ENCODE measurements at regions not wholly inside any gene's neighbourhood (a gene's known extent, or its start where the extent isn't known, plus 50 kb on each side); places are given as distances from the start of the nearest gene placed in this dataset.

DNA sequence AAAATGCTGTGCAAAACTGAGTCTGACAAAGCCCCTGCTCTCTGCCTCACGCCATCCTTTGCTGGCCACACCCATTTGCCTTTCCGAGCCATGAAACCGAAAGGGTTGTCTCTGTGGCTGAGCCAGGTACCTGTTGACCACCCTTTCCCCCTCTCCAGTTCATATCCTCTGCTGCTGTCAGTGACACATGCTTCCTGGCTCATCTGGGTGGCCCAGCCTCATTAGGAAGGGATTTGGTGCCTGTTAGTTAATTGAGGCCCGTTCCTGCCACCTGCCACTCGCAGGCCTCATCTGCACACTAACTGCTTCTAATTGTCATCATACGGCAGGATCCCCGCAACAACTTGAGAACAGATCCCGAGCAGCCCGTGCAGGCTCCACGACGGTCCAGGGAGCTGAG, 79.2 kb downstream of the OLIG1 start:
- TF ChIP-seq, protein P1, sequence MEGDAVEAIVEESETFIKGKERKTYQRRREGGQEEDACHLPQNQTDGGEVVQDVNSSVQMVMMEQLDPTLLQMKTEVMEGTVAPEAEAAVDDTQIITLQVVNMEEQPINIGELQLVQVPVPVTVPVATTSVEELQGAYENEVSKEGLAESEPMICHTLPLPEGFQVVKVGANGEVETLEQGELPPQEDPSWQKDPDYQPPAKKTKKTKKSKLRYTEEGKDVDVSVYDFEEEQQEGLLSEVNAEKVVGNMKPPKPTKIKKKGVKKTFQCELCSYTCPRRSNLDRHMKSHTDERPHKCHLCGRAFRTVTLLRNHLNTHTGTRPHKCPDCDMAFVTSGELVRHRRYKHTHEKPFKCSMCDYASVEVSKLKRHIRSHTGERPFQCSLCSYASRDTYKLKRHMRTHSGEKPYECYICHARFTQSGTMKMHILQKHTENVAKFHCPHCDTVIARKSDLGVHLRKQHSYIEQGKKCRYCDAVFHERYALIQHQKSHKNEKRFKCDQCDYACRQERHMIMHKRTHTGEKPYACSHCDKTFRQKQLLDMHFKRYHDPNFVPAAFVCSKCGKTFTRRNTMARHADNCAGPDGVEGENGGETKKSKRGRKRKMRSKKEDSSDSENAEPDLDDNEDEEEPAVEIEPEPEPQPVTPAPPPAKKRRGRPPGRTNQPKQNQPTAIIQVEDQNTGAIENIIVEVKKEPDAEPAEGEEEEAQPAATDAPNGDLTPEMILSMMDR (IDR thresholded peaks at IDR 0.05), result no peak
- TF ChIP-seq POLR2A (IDR thresholded peaks at IDR 0.05), result no peak
